Hepatocyte (in vitro differentiated cells): ENCODE measurements at regions not wholly inside any gene's neighbourhood (a gene's known extent, or its start where the extent isn't known, plus 50 kb on each side); places are given as distances from the start of the nearest gene placed in this dataset.

Experiments used
- CTCF ChIP-seq: fragments of 200-600 bp; sonication (generic); IDR thresholded peaks from 2 replicates; pipeline ENCODE4 v1.5.1; 2016; ENCODE audit warnings: antibody characterized with exemption, mild to moderate bottlenecking; ENCODE audit not compliant: poor library complexity
- EZH2 ChIP-seq: fragments of 200-600 bp; sonication (generic); IDR thresholded peaks from 2 replicates; pipeline ENCODE4 v1.6.1; 2016; ENCODE audit warnings: antibody characterized with exemption, mild to moderate bottlenecking, borderline replicate concordance

GRCh38 chr10:83045731-83046130 is 1093.6 kb upstream of the GHITM start:
- TF ChIP-seq CTCF (no peak), EZH2 (no peak)
